ENCODE measurements at regions not wholly inside any gene's neighbourhood (a gene's known extent, or its start where the extent isn't known, plus 50 kb on each side); places are given as distances from the start of the nearest gene placed in this dataset.

DNA sequence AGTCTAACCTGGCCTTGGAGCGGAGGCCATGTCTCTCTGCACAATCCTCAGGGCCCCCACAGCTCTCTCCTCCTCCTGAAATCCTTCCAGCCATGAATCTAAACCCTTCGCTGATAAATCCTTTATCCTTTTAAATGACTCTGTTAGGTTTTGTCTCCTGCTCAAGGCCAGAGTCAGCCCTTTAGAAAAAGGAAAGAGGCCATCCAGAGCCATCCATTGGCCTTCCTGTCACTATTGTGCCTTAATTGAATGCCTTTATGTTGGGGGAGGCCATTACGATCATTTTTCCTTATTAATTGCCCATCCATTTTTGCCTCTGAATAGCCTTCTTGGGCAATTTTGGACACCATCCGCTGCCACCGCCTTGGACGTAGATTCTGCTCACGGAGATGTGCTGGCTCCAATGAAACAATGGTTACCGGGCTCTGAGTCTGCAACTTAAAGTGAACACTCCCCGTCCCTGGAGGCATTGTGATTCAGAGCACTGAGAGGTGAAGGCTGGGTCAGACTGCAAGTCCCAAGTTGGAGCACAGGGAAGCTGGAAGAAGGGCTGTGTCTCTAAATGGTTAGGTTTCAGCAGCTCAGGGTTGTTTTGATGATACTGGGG is 213.0 kb upstream of the E2F8 start (continued):
- no peak for TF ChIP-seq KDM1A (IDR thresholded peaks at IDR 0.05; ENCODE audit: borderline replicate concordance, low read length)
- TF ChIP-seq CHD2 (IDR thresholded peaks at IDR 0.05; ENCODE audit: low read length), result no peak
